Spleen (tissue), 11 donors: ENCODE measurements at regions not wholly inside any gene's neighbourhood (a gene's known extent, or its start where the extent isn't known, plus 50 kb on each side); places are given as distances from the start of the nearest gene placed in this dataset.

Source experiments
- DNase-seq: peaks from one replicate; pipeline ENCODE4 v3.0.0-alpha.2; 2020
- H3K27ac ChIP-seq, 8 donors: fragments of 200-600 bp; sonication (generic) in 7 of 8; 1 replicate in 4 of 8; 2 replicates in 4 of 8; pipeline versions ENCODE4 v1.5.0 to v1.8.0; 2016 to 2021; ENCODE audit warnings: inconsistent platforms in 4 of 8, mild to moderate bottlenecking in 4 of 8, moderate library complexity in 1 of 8
- H3K27me3 ChIP-seq, 7 donors: fragments of 200-600 bp; sonication (generic) in 6 of 7; replicated peaks in 1 of 7; 1 replicate in 4 of 7; 2 replicates in 3 of 7; pipeline versions ENCODE4 v1.5.0 to v1.8.0; 2016 to 2021; ENCODE audit warnings: inconsistent platforms in 3 of 7, mild to moderate bottlenecking in 1 of 7
- H3K36me3 ChIP-seq, 6 donors: fragments of 200-600 bp; sonication (generic) in 5 of 6; 1 replicate in 4 of 6; 2 replicates in 2 of 6; pipeline versions ENCODE4 v1.5.0 to v1.8.0; 2016 to 2021; ENCODE audit warnings: inconsistent platforms in 2 of 6
- H3K4me1 ChIP-seq, 6 donors: fragments of 200-600 bp; sonication (generic) in 5 of 6; 1 replicate in 3 of 6; 2 replicates in 3 of 6; pipeline versions ENCODE4 v1.5.0 to v1.8.0; 2016 to 2021; ENCODE audit warnings: inconsistent platforms in 3 of 6
- H3K4me3 ChIP-seq, 8 donors: fragments of 200-600 bp; sonication (generic) in 7 of 8; 1 replicate in 4 of 8; 2 replicates in 4 of 8; pipeline versions ENCODE4 v1.5.0 to v1.8.0; 2016 to 2021; ENCODE audit warnings: inconsistent platforms in 4 of 8, mild to moderate bottlenecking in 4 of 8, moderate library complexity in 2 of 8
- H3K9me3 ChIP-seq, 8 donors: fragments of 200-600 bp; sonication (generic) in 7 of 8; 1 replicate in 4 of 8; 2 replicates in 4 of 8; pipeline versions ENCODE4 v1.5.0 to v1.8.0; 2016 to 2021; ENCODE audit warnings: inconsistent platforms in 4 of 8
- CTCF ChIP-seq, 11 experiments: fragments of 200-600 bp in 7 of 11; fragments of 450-650 bp in 4 of 11; sonication (generic) in 4 of 11; IDR thresholded peaks in 8 of 11; conservative IDR thresholded peaks in 3 of 11; 1 replicate in 7 of 11; 2 replicates in 4 of 11; pipeline versions ENCODE4 v1.4.0 to v1.8.0; 2016 to 2021; ENCODE audit warnings: antibody characterized with exemption in 11 of 11, inconsistent platforms in 4 of 11, mild to moderate bottlenecking in 1 of 11
- POLR2A ChIP-seq, 3 donors: fragments of 450-650 bp; IDR thresholded peaks; one replicate each; pipeline ENCODE4 v1.5.1; 2017; ENCODE audit warnings: antibody characterized with exemption in 3 of 3, mild to moderate bottlenecking in 1 of 3
- POLR2AphosphoS5 ChIP-seq, 3 donors: sonication (generic); formaldehyde crosslinking; IDR thresholded peaks; one replicate each; pipeline ENCODE4 v1.5.1; 2017; ENCODE audit warnings: antibody characterized with exemption in 3 of 3
- WGBS, 5 donors: extraction: QIAGEN DNeasy Blood & Tissue Kit in 3 of 5; methylation state at CpG; one replicate each; pipeline versions ENCODE4 v1.1.5 to v1.1.7; 2013 to 2018; 5-methylcytosine and 5-hydroxymethylcytosine counted together
- intact Hi-C: fragments of 100-400 bp; cut with DNase I; formaldehyde crosslinking; loops from one replicate; pipeline ENCODE4 v1.15.0; 2023; ENCODE audit warnings: low total_unique reads
- donor health status: healthy with polysubstance abuse.
- donor health status: DM: no; HTN: no; CAD: no; lungs with moderate emphysema.
- donor health status: DM: no; HTN: no; CAD: no.
- donor health status: Bipolar disorder and iron deficiency.
- donor health status: healthy.
- donor health status: DM: no; HTN: no; CAD: no.
- donor health status: DM: yes; HTN: yes; CAD: no.

- H3K9me3 ChIP-seq: no peaks in the 10 kb centered on the region
- TF ChIP-seq POLR2AphosphoS5 (IDR thresholded peaks at IDR 0.05) (no peak), POLR2A (IDR thresholded peaks at IDR 0.05) (no peak), CTCF (IDR thresholded peaks at IDR 0.05 in 8 of 11, conservative IDR thresholded peaks at IDR 0.05 in 3 of 11) (no peak)
- no peaks in the 10 kb centered on the region for H3K27me3 ChIP-seq
- no peak for DNase-seq
- no peak overlapping the region for H3K27ac ChIP-seq
- H3K36me3 ChIP-seq: peaks cover 0 to 93% (median 14%) of the 10 kb centered on the region in 6 donors
- intact Hi-C loops: no loop called here
- no peak overlapping the region for H3K4me3 ChIP-seq
- 41 to 90% (median 47%) methylated on average over 1 to 2 of the region's 2 CpGs for WGBS, 5 donors
- H3K4me1 ChIP-seq: peaks cover 0 to 36% (median 0%) of the 10 kb centered on the region in 6 donors
Measured at GRCh38 chr6:41996997-41997396, 53.3 kb upstream of the TAF8 start.

- TF ChIP-seq POLR2AphosphoS5 (IDR thresholded peaks at IDR 0.05): no peak
- TF ChIP-seq CTCF (IDR thresholded peaks at IDR 0.05 in 8 of 11, conservative IDR thresholded peaks at IDR 0.05 in 3 of 11): no peak
- no peak for TF ChIP-seq POLR2A (IDR thresholded peaks at IDR 0.05)
- intact Hi-C loops: no loop called here
- Histone ChIP-seq H3K36me3 (peaks cover 0 to 95% (median 16%) of the 10 kb centered on the region in 6 donors), H3K4me3 (no peak overlapping the region), H3K27ac (no peak overlapping the region), H3K4me1 (peaks cover 0 to 31% (median 0%) of the 10 kb centered on the region in 6 donors), H3K9me3 (no peaks in the 10 kb centered on the region), H3K27me3 (no peaks in the 10 kb centered on the region)
- no peak for DNase-seq
- WGBS, 5 donors: 92 to 98% (median 96%) methylated on average over 2 of the region's 2 CpGs
Measured at GRCh38 chr6:41997456-41997855, 52.9 kb upstream of the TAF8 start.
